B cell (primary cell): ENCODE measurements at regions not wholly inside any gene's neighbourhood (a gene's known extent, or its start where the extent isn't known, plus 50 kb on each side); places are given as distances from the start of the nearest gene placed in this dataset.

Experiments
- ATAC-seq: fragments of 200-7000 bp; cut with Tn5 transposase; one replicate; pipeline ENCODE4 v1.10.0; 2021; ENCODE audit warnings: low read depth, mild to moderate bottlenecking, moderate number of reproducible peaks, moderate library complexity
- CTCF ChIA-PET: fragments of 350-600 bp; sonication (Branson Sonifier 250); formaldehyde crosslinking; loops from one replicate; lab custom pipeline; 2021; ENCODE audit warnings: antibody characterized with exemption, inconsistent platforms; lab: Charles Lee
- POLR2A ChIA-PET: fragments of 350-600 bp; sonication (Branson Sonifier 250); formaldehyde crosslinking; loops from one replicate; lab custom pipeline; 2021; ENCODE audit warnings: antibody characterized with exemption; lab: Charles Lee
- DNase-seq: peaks from one replicate; pipeline ENCODE4 v3.0.0; 2013
- H2AFZ ChIP-seq: 2 replicates; pipeline ENCODE4 v1.6.1; 2012; ENCODE audit warnings: mild to moderate bottlenecking, low read depth, low read length; ENCODE audit not compliant: insufficient read depth, poor library complexity, severe bottlenecking
- H3K27ac ChIP-seq, 2 donors: 1 replicate in 1 of 2; 2 replicates in 1 of 2; pipeline ENCODE4 v1.5.1; 2012 to 2013; ENCODE audit warnings: low read length in 2 of 2, mild to moderate bottlenecking in 2 of 2, moderate library complexity in 1 of 2
- H3K27me3 ChIP-seq, 4 experiments: fragments of 200-600 bp in 1 of 4; sonication (generic) in 1 of 4; replicated peaks in 1 of 4; 1 replicate in 2 of 4; 2 replicates in 2 of 4; pipeline versions ENCODE4 v1.6.1 to v1.7.0; 2013 to 2016; ENCODE audit warnings: low read length in 3 of 4, mild to moderate bottlenecking in 2 of 4, mixed read lengths in 1 of 4, moderate library complexity in 1 of 4; ENCODE audit not compliant: insufficient read depth in 4 of 4, control insufficient read depth in 3 of 4; ENCODE audit errors: control extremely low read depth in 1 of 4
- H3K36me3 ChIP-seq, 2 experiments: replicated peaks in 1 of 2; 1 replicate in 1 of 2; 2 replicates in 1 of 2; pipeline versions ENCODE4 v1.6.1 to v1.7.1; 2013; ENCODE audit warnings: low read length in 1 of 2; ENCODE audit not compliant: insufficient read depth in 2 of 2, control insufficient read depth in 1 of 2; ENCODE audit errors: control extremely low read depth in 1 of 2, extremely low read depth in 1 of 2
- H3K4me1 ChIP-seq, 2 donors: fragments of 200-600 bp in 1 of 2; sonication (generic) in 1 of 2; 1 replicate in 1 of 2; 2 replicates in 1 of 2; pipeline versions ENCODE4 v1.5.1 to v1.6.1; 2013 to 2017; ENCODE audit warnings: low read length in 2 of 2; ENCODE audit not compliant: control insufficient read depth in 2 of 2, insufficient read depth in 2 of 2
- H3K4me2 ChIP-seq: replicated peaks from 2 replicates; pipeline ENCODE3; 2012; ENCODE audit warnings: mild to moderate bottlenecking, low read depth, low read length; ENCODE audit not compliant: poor library complexity, severe bottlenecking
- H3K4me3 ChIP-seq, 5 experiments: fragments of 200-600 bp in 1 of 5; sonication (generic) in 1 of 5; 1 replicate in 3 of 5; 2 replicates in 2 of 5; pipeline versions ENCODE4 v1.5.1 to v1.7.0; 2011 to 2016; ENCODE audit warnings: low read length in 4 of 5, mild to moderate bottlenecking in 4 of 5, low read depth in 2 of 5, control low read depth in 1 of 5, moderate library complexity in 1 of 5; ENCODE audit not compliant: insufficient read depth in 1 of 5; ENCODE audit errors: control extremely low read depth in 1 of 5, extremely low read depth in 1 of 5
- H3K79me2 ChIP-seq: fragments of 200-600 bp; sonication (generic); one replicate; pipeline ENCODE4 v1.6.0; 2016; ENCODE audit warnings: low read length; ENCODE audit not compliant: control insufficient read depth, insufficient read depth
- H3K9ac ChIP-seq: fragments of 200-600 bp; sonication (generic); 2 replicates; pipeline ENCODE4 v1.6.1; 2017; ENCODE audit warnings: mild to moderate bottlenecking, low read length, moderate library complexity
- H3K9me3 ChIP-seq, 3 donors: one replicate each; pipeline versions ENCODE4 v1.6.1 to v1.7.1; 2013; ENCODE audit warnings: low read length in 2 of 3; ENCODE audit not compliant: control insufficient read depth in 2 of 3, insufficient read depth in 1 of 3; ENCODE audit errors: control extremely low read depth in 1 of 3
- H4K20me1 ChIP-seq: 2 replicates; pipeline ENCODE4 v1.6.0; 2012; ENCODE audit warnings: mild to moderate bottlenecking, low read length; ENCODE audit not compliant: insufficient read depth, control insufficient read depth, poor library complexity, severe bottlenecking
- H3K27ac Mint-ChIP-seq: one replicate; pipeline ENCODE4 v1.8.0; 2021; ENCODE audit warnings: mixed read lengths
- H3K27me3 Mint-ChIP-seq: one replicate; pipeline ENCODE4 v1.8.0; 2021; ENCODE audit warnings: mixed read lengths
- H3K4me1 Mint-ChIP-seq: one replicate; pipeline ENCODE4 v1.8.0; 2021; ENCODE audit warnings: mixed read lengths
- H3K4me3 Mint-ChIP-seq: one replicate; pipeline ENCODE4 v1.8.0; 2021; ENCODE audit warnings: mixed read lengths
- H3K9me3 Mint-ChIP-seq: one replicate; pipeline ENCODE4 v1.8.0; 2022; ENCODE audit warnings: mixed read lengths; ENCODE audit not compliant: insufficient read depth
- CTCF ChIP-seq: fragments of 200-600 bp; IDR thresholded peaks from one replicate; pipeline ENCODE4 v1.8.0; 2022; ENCODE audit warnings: antibody characterized with exemption, mild to moderate bottlenecking
- EZH2 ChIP-seq: IDR thresholded peaks from 2 replicates; pipeline ENCODE4 v1.6.1; 2012; ENCODE audit warnings: borderline replicate concordance, low read depth, mild to moderate bottlenecking, moderate library complexity, low read length; ENCODE audit not compliant: insufficient read depth, poor library complexity, severe bottlenecking
- WGBS: methylation state at CpG from one replicate; pipeline ENCODE4 v1.1.5; 2013; ENCODE audit warnings: missing lambda C conversion rate; ENCODE audit not compliant: insufficient coverage; 5-methylcytosine and 5-hydroxymethylcytosine counted together
- intact Hi-C: fragments of 100-400 bp; cut with micrococcal nuclease; formaldehyde crosslinking; loops from one replicate; pipeline ENCODE4 v1.10.0; 2022

GRCh38 chr2:242040681-242041080 lies 171.2 kb downstream of the RTP5 start:
- Histone ChIP-seq H3K4me1 (no peaks in the 10 kb centered on the region), H3K27me3 (peaks cover 0 to 36% (median 2%) of the 10 kb centered on the region in 4 experiments), H2AFZ (no peak overlapping the region), H3K36me3 (no peaks in the 10 kb centered on the region), H3K9ac (no peak overlapping the region), H3K4me3 (no peak overlapping the region), H3K79me2 (no peaks in the 10 kb centered on the region), H3K27ac (no peak overlapping the region), H3K4me2 (no peak overlapping the region), H4K20me1 (no peaks in the 10 kb centered on the region), H3K9me3 (peaks cover 0 to 22% (median 0%) of the 10 kb centered on the region in 3 donors)
- no peak overlapping the region for H3K27ac Mint-ChIP-seq
- POLR2A ChIA-PET, result no interaction called here
- H3K9me3 Mint-ChIP-seq, result no peaks in the 10 kb centered on the region
- intact Hi-C loops, result no loop called here
- CTCF ChIA-PET, result interaction anchor here (1.4 kb wide), 1 partner anchor 90 kb away, joined by 3 read pairs; no protein-coding TSS in a partner anchor
- TF ChIP-seq EZH2 (no peak), CTCF (no peak)
- peaks cover 45% of the 10 kb centered on the region for H3K27me3 Mint-ChIP-seq
- DNase-seq (no peak), ATAC-seq (no peak)
- H3K4me3 Mint-ChIP-seq, result no peak overlapping the region
- no peaks in the 10 kb centered on the region for H3K4me1 Mint-ChIP-seq
- WGBS, result 93% methylated on average over 15 of the region's 15 CpGs

- DNase-seq (no peak), ATAC-seq (no peak)
- Mint-ChIP-seq H3K27me3 (peaks cover 45% of the 10 kb centered on the region), H3K4me1 (no peaks in the 10 kb centered on the region), H3K4me3 (no peak overlapping the region), H3K27ac (no peak overlapping the region), H3K9me3 (no peaks in the 10 kb centered on the region)
- Histone ChIP-seq H3K36me3 (no peaks in the 10 kb centered on the region), H3K4me2 (no peak overlapping the region), H3K4me1 (no peaks in the 10 kb centered on the region), H2AFZ (no peak overlapping the region), H3K9ac (no peak overlapping the region), H3K27me3 (peaks cover 0 to 36% (median 2%) of the 10 kb centered on the region in 4 experiments), H4K20me1 (no peaks in the 10 kb centered on the region), H3K79me2 (no peaks in the 10 kb centered on the region), H3K4me3 (no peak overlapping the region), H3K27ac (no peak overlapping the region), H3K9me3 (peaks cover 0 to 24% (median 0%) of the 10 kb centered on the region in 3 donors)
- ChIA-PET CTCF (no interaction called here), POLR2A (no interaction called here)
- intact Hi-C loops, result no loop called here
- TF ChIP-seq CTCF, result no peak
- no peak for TF ChIP-seq EZH2
- 100% methylated on average over 1 of the region's 3 CpGs for WGBS
Measured at GRCh38 chr2:242041816-242042215, 172.3 kb downstream of the RTP5 start.
